ENCODE measurements at regions not wholly inside any gene's neighbourhood (a gene's known extent, or its start where the extent isn't known, plus 50 kb on each side); places are given as distances from the start of the nearest gene placed in this dataset.
"Not testable (repeated sequence)": the region's sequence is repeated elsewhere in the genome, so short reads cannot be mapped to it uniquely, and the experiment has no call there.

DNA sequence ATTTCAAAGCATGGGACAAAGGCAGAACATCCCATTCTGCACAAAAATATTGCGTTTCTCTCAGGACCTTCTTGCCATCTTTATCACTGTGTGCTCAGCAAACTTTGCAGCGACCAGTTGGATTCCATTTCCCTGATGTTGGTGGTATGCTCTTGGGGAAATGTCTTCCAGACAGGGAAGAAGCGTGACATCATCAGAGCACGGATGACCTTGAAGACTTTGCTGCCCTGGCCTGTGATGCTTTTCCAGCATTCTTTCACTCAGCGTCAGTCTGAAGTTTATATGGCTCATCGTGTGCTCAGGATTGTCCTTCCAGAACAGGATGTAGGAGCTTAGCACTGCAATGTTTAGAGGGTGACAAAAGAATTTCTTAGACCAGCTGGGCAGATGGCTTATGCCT, 131.4 kb upstream of the F3 start:
- Mint-ChIP-seq H3K9me3 (no peaks in the 10 kb centered on the region), H3K27me3 (ENCODE audit: low read depth) (peaks cover 7% of the 10 kb centered on the region), H3K4me3 (ENCODE audit: low read depth) (no peak overlapping the region), H3K36me3 (ENCODE audit: low read depth) (no peaks in the 10 kb centered on the region), H3K4me1 (ENCODE audit: low read depth) (no peaks in the 10 kb centered on the region), H3K27ac (no peak overlapping the region)
- no peak for DNase-seq (ENCODE audit: low spot score)
- intact Hi-C loops (cut with micrococcal nuclease) = no loop called here

DNA sequence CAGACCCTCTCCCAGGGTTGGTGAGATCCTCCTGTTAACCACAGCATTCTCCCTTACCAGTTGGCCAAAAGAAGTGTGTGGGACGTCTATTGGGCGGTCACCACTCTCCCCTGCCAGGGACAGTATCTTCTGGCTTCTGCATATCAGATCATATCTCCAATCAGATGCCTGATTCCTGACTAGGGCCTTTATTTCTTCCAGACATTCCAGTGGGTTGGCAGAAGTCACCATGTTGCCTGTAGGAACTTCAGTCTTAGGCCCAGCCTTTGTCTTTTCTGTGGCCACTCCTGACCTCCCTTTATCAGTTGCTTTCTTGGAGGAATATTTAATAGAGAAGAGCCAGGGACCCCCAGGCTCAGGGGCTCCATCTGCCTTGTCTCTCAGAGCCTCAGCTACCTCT, 130.4 kb upstream of the F3 start:
- no peak for DNase-seq (ENCODE audit: low spot score)
- intact Hi-C loops (cut with micrococcal nuclease) = no loop called here
- Mint-ChIP-seq H3K27me3 (ENCODE audit: low read depth) (peaks cover 15% of the 10 kb centered on the region), H3K4me3 (ENCODE audit: low read depth) (no peak overlapping the region), H3K9me3 (no peaks in the 10 kb centered on the region), H3K4me1 (ENCODE audit: low read depth) (no peaks in the 10 kb centered on the region), H3K27ac (no peak overlapping the region), H3K36me3 (ENCODE audit: low read depth) (no peaks in the 10 kb centered on the region)

DNA sequence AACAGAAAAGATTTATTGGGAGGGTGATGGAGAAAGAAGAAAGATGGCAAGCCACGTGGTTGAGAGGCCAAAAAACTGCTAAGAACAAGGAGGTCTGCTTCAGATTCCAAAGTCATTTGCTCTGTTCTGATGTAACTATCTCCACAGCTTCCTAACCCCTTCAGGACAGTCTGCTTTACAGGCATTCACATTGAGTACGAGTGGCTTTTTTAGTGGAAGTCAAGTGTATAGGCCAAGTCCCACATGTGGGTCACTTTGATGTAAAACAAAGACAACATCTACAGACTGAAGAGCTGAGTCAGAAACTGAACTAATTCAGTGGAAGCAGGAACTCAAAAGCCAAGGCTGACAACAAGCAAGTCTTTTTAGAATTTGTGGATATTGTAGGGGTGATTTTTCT, 128.7 kb upstream of the F3 start:
- intact Hi-C loops (cut with micrococcal nuclease) = no loop called here
- DNase-seq (ENCODE audit: low spot score) = no peak
- Mint-ChIP-seq H3K4me3 (ENCODE audit: low read depth) (no peak overlapping the region), H3K27ac (no peak overlapping the region), H3K9me3 (no peaks in the 10 kb centered on the region), H3K4me1 (ENCODE audit: low read depth) (no peaks in the 10 kb centered on the region), H3K27me3 (ENCODE audit: low read depth) (peaks cover 13% of the 10 kb centered on the region), H3K36me3 (ENCODE audit: low read depth) (no peaks in the 10 kb centered on the region)

DNA sequence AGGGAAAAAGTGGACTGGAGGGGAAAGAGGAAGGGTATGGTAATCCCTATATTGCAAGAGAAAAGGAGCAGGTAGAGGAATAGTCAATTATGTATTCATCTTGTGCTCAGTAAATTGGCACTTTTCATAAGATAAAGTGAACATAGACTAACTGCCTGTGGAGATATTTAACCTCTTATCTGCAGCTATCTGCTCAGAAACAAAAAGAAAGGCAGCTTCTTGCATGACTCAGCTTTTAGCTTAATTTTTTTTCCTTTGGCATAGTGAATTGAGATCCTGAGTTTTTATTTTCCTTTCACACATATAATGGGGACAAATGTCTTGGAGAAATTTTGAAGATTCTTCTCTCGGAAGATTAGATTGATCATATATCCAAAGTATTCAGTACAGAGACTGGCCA, 127.6 kb upstream of the F3 start:
- no peak for DNase-seq (ENCODE audit: low spot score)
- Mint-ChIP-seq H3K4me3 (ENCODE audit: low read depth) (no peak overlapping the region), H3K36me3 (ENCODE audit: low read depth) (no peaks in the 10 kb centered on the region), H3K27ac (no peak overlapping the region), H3K27me3 (ENCODE audit: low read depth) (peaks cover 20% of the 10 kb centered on the region), H3K9me3 (no peaks in the 10 kb centered on the region), H3K4me1 (ENCODE audit: low read depth) (no peaks in the 10 kb centered on the region)
- intact Hi-C loops (cut with micrococcal nuclease) = no loop called here

DNA sequence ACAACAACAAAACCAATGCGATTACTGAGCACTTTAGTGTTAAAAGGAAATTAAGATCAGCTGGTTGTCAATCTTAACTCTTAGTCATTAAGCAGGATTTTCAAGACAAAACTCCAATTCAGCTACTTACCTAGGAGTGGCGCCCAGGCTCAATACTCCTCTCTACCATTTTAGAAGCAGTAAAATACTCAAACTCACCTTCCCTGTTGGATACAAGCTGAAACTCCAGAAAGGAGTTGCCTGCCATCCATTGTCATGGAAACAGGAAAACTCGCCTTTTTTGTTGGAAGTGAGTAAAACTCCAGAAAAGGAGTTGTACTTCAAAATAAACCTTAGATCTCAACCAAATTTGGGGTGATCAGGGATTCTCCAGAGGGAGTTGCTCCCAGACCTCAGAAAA, 127.0 kb upstream of the F3 start:
- Mint-ChIP-seq H3K27ac (no peak overlapping the region), H3K4me3 (ENCODE audit: low read depth) (no peak overlapping the region), H3K4me1 (ENCODE audit: low read depth) (no peaks in the 10 kb centered on the region), H3K9me3 (no peaks in the 10 kb centered on the region), H3K36me3 (ENCODE audit: low read depth) (no peaks in the 10 kb centered on the region), H3K27me3 (ENCODE audit: low read depth) (peaks cover 20% of the 10 kb centered on the region)
- intact Hi-C loops (cut with micrococcal nuclease) = no loop called here
- no peak for DNase-seq (ENCODE audit: low spot score)

DNA sequence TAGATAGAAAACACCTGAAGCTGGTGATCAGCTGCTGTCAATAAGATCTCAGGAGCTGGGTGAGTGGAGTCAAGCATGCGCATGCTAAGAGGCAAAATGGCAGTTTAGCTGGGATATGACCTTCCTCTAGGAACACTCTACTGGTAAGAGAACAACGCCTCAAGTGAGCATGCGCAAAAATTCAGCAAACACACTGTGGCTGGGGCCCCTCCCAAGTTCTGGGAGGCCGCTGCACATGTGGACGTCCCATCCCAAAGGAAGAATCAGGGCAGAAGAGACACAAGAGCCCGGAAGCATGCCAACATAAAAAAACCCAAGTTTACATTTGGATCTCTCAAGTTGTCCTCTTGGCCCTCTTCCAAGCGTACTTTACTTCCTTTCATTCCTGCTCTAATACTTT, 126.3 kb upstream of the F3 start:
- intact Hi-C loops (cut with micrococcal nuclease) = no loop called here
- Mint-ChIP-seq H3K27ac (no peak overlapping the region), H3K4me3 (ENCODE audit: low read depth) (no peak overlapping the region), H3K4me1 (ENCODE audit: low read depth) (no peaks in the 10 kb centered on the region), H3K36me3 (ENCODE audit: low read depth) (no peaks in the 10 kb centered on the region), H3K27me3 (ENCODE audit: low read depth) (peaks cover 22% of the 10 kb centered on the region), H3K9me3 (no peaks in the 10 kb centered on the region)
- DNase-seq (ENCODE audit: low spot score) = no peak

DNA sequence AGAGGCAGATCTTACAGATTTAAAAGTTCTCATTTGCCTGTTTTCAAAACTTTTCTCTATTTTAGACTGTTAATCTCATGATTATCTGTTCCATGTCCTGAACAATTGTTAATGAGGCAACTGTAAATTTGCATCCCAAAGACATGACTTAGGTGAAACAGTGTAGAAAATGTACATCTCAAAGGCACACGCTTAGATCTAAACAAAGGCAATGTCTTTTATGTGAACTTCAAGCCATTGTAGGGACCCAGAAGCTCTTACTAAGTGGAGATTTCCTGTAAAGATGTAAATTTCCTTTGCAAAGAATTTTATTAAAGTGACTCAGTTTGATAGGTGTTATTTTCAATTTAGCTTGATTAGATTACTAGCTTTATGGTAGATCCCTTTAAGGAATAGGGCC, 125.2 kb upstream of the F3 start:
- Mint-ChIP-seq H3K4me1 (ENCODE audit: low read depth) (no peaks in the 10 kb centered on the region), H3K36me3 (ENCODE audit: low read depth) (no peaks in the 10 kb centered on the region), H3K9me3 (no peaks in the 10 kb centered on the region), H3K27me3 (ENCODE audit: low read depth) (peaks cover 24% of the 10 kb centered on the region), H3K4me3 (ENCODE audit: low read depth) (no peak overlapping the region), H3K27ac (no peak overlapping the region)
- no peak for DNase-seq (ENCODE audit: low spot score)
- intact Hi-C loops (cut with micrococcal nuclease) = no loop called here

DNA sequence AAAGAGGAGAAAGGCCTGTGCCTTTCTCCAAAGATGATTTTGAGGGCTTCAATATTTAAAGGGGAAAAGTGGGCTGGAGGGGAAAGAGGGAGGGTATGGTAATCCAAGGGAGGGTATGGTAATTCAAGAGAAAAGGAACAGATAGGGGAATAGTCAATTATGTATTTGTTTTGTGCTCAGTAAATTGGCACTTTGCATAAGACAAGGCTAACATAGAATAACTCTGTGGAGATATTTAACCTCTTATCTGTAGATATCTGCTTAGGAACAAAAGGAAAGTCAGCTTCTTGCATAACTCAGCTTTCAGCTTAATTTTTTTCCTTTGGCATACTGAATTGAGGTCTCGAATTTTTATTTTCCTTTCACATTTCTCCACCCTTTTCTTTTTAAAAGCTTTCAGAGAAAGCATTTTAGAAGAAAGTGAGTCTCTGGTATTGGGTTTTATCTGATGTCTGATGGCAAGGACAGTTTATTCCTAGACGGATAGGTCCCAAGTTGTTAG, 119.9 kb upstream of the F3 start:
- Mint-ChIP-seq H3K27ac (no peak overlapping the region), H3K27me3 (ENCODE audit: low read depth) (peaks cover 24% of the 10 kb centered on the region), H3K9me3 (no peaks in the 10 kb centered on the region), H3K36me3 (ENCODE audit: low read depth) (no peaks in the 10 kb centered on the region), H3K4me1 (ENCODE audit: low read depth) (no peaks in the 10 kb centered on the region), H3K4me3 (ENCODE audit: low read depth) (no peak overlapping the region)
- intact Hi-C loops (cut with micrococcal nuclease) = no loop called here
- DNase-seq (ENCODE audit: low spot score) = no peak

DNA sequence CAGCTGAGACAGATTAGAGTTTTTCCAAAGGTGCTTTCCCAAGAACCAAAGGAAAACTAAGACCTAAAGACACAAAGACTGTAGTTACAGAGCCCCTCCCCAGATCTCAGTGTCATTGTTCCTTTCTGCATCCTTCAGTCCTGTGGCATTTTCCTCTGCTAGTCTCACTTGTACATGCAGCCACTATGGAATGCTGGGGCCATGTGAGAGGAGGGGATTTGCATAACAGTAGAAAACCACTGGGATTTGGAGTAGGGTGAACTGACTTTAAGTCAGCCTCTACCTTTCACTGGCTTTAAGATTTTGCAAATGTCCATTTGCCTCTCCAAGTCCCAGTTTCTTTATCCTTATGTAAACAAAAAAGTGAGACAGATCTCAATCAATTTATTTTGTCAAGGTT, 119.4 kb upstream of the F3 start:
- no peak for DNase-seq (ENCODE audit: low spot score)
- H3K27me3 Mint-ChIP-seq (ENCODE audit: low read depth) = peaks cover 24% of the 10 kb centered on the region
- H3K4me3 Mint-ChIP-seq (ENCODE audit: low read depth) = no peak overlapping the region
- intact Hi-C loops (cut with micrococcal nuclease) = no loop called here
- no peaks in the 10 kb centered on the region for H3K9me3 Mint-ChIP-seq
- no peaks in the 10 kb centered on the region for H3K36me3 Mint-ChIP-seq (ENCODE audit: low read depth)
- H3K4me1 Mint-ChIP-seq (ENCODE audit: low read depth) = no peaks in the 10 kb centered on the region
- H3K27ac Mint-ChIP-seq = no peak overlapping the region

DNA sequence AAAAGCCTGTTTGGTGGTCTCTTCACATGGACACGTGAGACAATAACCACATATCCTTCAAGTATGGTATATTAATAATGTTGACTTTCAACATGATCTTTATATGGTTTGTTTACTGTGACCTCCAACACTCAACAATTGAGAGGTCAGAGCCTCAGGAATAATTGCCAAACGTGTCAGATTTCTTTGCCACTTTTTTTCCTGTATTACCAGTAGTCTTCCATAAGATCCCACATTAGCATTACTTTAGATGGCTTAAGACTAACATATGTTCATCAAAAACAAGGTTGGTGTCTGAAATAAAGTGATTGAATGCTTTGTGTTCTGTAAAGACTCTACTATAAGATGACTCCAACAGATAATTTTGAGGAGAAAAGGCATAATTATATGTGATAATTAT, 118.7 kb upstream of the F3 start:
- intact Hi-C loops (cut with micrococcal nuclease) = no loop called here
- Mint-ChIP-seq H3K27me3 (ENCODE audit: low read depth) (peaks cover 24% of the 10 kb centered on the region), H3K36me3 (ENCODE audit: low read depth) (no peaks in the 10 kb centered on the region), H3K9me3 (no peaks in the 10 kb centered on the region), H3K4me3 (ENCODE audit: low read depth) (no peak overlapping the region), H3K4me1 (ENCODE audit: low read depth) (no peaks in the 10 kb centered on the region), H3K27ac (no peak overlapping the region)
- DNase-seq (ENCODE audit: low spot score) = no peak

DNA sequence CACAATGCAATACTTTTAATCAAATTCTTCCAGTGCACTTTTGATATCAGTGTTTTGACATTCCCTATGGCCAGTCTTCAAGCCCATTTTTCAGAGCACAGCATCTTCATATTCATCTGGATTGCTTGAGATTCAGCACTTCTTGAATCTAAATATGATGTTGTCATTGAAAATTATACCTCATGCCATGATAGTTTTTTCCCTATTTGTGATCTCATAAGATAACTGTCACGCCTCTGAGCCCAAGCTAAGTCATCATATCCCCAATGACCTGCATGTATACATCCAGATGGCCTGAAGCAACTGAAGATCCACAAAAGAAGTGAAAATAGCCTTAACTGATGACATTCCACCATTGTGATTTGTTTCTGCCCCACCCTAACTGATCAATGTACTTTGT, 117.6 kb upstream of the F3 start:
- DNase-seq (ENCODE audit: low spot score); H3K36me3 Mint-ChIP-seq (ENCODE audit: low read depth); intact Hi-C loops (cut with micrococcal nuclease); H3K9me3 Mint-ChIP-seq; H3K4me1 Mint-ChIP-seq (ENCODE audit: low read depth); H3K27ac Mint-ChIP-seq; H3K4me3 Mint-ChIP-seq (ENCODE audit: low read depth): not testable (repeated sequence)
- H3K27me3 Mint-ChIP-seq (ENCODE audit: low read depth) = peaks cover 17% of the 10 kb centered on the region

DNA sequence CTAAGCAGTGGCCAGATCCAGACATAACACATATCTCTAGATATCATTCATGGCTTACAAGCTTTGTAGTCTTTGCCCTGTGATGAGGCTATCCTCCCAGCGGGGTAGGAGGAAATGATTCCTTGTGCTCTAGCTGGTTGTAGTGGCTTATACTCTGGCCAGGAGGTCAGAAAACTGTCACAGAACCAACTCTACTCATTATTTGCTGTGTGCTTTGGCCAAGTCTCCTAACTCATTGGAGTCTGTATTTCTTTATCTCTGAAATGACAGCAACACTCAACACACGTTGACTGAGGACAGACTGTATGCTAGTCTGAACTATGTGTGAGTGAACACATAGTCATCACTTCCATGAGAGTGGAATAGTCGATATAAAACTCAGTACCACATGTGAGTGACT, 116.7 kb upstream of the F3 start:
- Mint-ChIP-seq H3K4me3 (ENCODE audit: low read depth) (no peak overlapping the region), H3K36me3 (ENCODE audit: low read depth) (no peaks in the 10 kb centered on the region), H3K9me3 (no peaks in the 10 kb centered on the region), H3K4me1 (ENCODE audit: low read depth) (peaks cover under 1% of the 10 kb centered on the region), H3K27ac (no peak overlapping the region), H3K27me3 (ENCODE audit: low read depth) (peaks cover 18% of the 10 kb centered on the region)
- no peak for DNase-seq (ENCODE audit: low spot score)
- intact Hi-C loops (cut with micrococcal nuclease) = no loop called here

DNA sequence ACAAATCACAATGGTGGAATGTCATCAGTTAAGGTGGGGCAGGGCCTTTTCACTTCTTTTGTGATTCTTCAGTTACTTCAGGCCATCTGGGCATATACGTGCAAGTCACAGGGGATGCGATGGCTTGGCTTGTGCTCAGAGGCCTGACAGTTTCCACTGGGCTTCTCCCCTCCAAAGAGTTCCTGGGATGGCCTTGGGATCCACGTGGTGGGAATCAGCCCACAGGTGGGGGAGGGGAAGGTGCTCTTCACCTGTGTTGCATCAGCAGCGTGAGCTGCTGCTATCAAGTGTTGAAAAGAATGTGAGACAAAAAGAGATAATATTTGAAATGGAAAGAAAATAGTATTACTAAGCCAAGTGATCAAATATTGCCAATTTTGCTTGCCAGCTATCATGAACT, 116.2 kb upstream of the F3 start:
- DNase-seq (ENCODE audit: low spot score); H3K36me3 Mint-ChIP-seq (ENCODE audit: low read depth); H3K4me3 Mint-ChIP-seq (ENCODE audit: low read depth); H3K4me1 Mint-ChIP-seq (ENCODE audit: low read depth); intact Hi-C loops (cut with micrococcal nuclease); H3K27ac Mint-ChIP-seq; H3K9me3 Mint-ChIP-seq: not testable (repeated sequence)
- peaks cover 16% of the 10 kb centered on the region for H3K27me3 Mint-ChIP-seq (ENCODE audit: low read depth)

DNA sequence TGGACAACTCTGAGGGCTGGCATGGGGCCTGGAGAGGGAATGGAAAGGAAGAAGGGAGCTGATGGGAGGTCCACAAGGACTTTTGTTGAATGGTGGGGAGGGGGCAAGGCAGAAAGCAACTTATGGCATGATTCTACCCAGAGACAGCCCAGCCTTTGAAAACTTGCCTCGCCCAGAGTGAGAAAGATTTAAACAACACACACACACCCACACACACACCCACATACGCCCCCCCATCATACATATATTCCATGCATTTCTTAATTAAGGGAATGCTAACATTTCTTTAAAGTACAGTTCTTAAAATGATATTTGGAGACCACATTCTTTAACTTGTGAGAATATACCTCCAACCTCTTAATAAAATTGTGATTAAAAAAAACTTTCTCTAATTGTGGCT, 115.4 kb upstream of the F3 start:
- H3K4me1 Mint-ChIP-seq (ENCODE audit: low read depth) = peaks cover 1% of the 10 kb centered on the region
- no peak for DNase-seq (ENCODE audit: low spot score)
- no peak overlapping the region for H3K4me3 Mint-ChIP-seq (ENCODE audit: low read depth)
- no peaks in the 10 kb centered on the region for H3K36me3 Mint-ChIP-seq (ENCODE audit: low read depth)
- intact Hi-C loops (cut with micrococcal nuclease) = no loop called here
- H3K9me3 Mint-ChIP-seq = no peaks in the 10 kb centered on the region
- peaks cover 16% of the 10 kb centered on the region for H3K27me3 Mint-ChIP-seq (ENCODE audit: low read depth)
- no peak overlapping the region for H3K27ac Mint-ChIP-seq

Measured in activated T-helper 2 cell treated with anti-CD3 and anti-CD28 coated beads, Interferon-gamma antibody, Interleukin-2, Interleukin-4, amounts not matched to agents 10 μg/mL and 5 μg/mL and 100 μg/mL, durations not matched to agents 14 hours and 24 hours and 36 hours (primary cell).